Nucleus accumbens (tissue), 56 donors: ENCODE measurements at regions not wholly inside any gene's neighbourhood (a gene's known extent, or its start where the extent isn't known, plus 50 kb on each side); places are given as distances from the start of the nearest gene placed in this dataset.

Source experiments
- DNase-seq, 56 donors: peaks; one replicate each; lab custom pipeline; 2025; lab: John Stamatoyannopoulos, UW

- no peak for DNase-seq
Measured at GRCh38 chr2:66318009-66318561, 116.8 kb upstream of the MEIS1 start.

- no peak for DNase-seq
Measured at GRCh38 chr2:66317268-66317890, 117.5 kb upstream of the MEIS1 start.

- DNase-seq: no peak
Measured at GRCh38 chr2:66306483-66306882, 128.4 kb upstream of the MEIS1 start.

GRCh38 chr2:66305718-66306117 is 129.2 kb upstream of the MEIS1 start:
- DNase-seq: peak in 47 of 56 donors; percentile 11 to 79 (median 48)

- no peak for DNase-seq
Measured at GRCh38 chr2:66303471-66303870, 131.5 kb upstream of the MEIS1 start.

GRCh38 chr2:66301767-66302140 is 133.2 kb upstream of the MEIS1 start:
- DNase-seq: no peak

- no peak for DNase-seq
Measured at GRCh38 chr2:66301022-66301766, 133.7 kb upstream of the MEIS1 start.

GRCh38 chr2:66283787-66284186 is 151.1 kb upstream of the MEIS1 start:
- no peak for DNase-seq

- DNase-seq: no peak
Measured at GRCh38 chr2:66281980-66282379, 152.9 kb upstream of the MEIS1 start.

- no peak for DNase-seq
Measured at GRCh38 chr2:66279024-66279423, 155.9 kb upstream of the MEIS1 start.

- no peak for DNase-seq
Measured at GRCh38 chr2:66275984-66276383, 158.9 kb upstream of the MEIS1 start.

GRCh38 chr2:66273933-66274490 is 160.9 kb upstream of the MEIS1 start:
- no peak for DNase-seq

- DNase-seq: no peak
Measured at GRCh38 chr2:66272751-66273150, 162.2 kb upstream of the MEIS1 start.

- DNase-seq: no peak
Measured at GRCh38 chr2:66271777-66272176, 163.1 kb upstream of the MEIS1 start.

- DNase-seq: no peak
Measured at GRCh38 chr2:66270247-66270646, 164.7 kb upstream of the MEIS1 start.

- no peak for DNase-seq
Measured at GRCh38 chr2:66269166-66269565, 165.8 kb upstream of the MEIS1 start.

- DNase-seq: no peak
Measured at GRCh38 chr2:66268756-66269155, 166.2 kb upstream of the MEIS1 start.

- no peak for DNase-seq
Measured at GRCh38 chr2:66264354-66264753, 170.6 kb upstream of the MEIS1 start.

- no peak for DNase-seq
Measured at GRCh38 chr2:66255867-66256266, 179.1 kb upstream of the MEIS1 start.

GRCh38 chr2:66255136-66255535 is 179.8 kb upstream of the MEIS1 start:
- DNase-seq: no peak

- no peak for DNase-seq
Measured at GRCh38 chr2:66253066-66253465, 181.9 kb upstream of the MEIS1 start.

GRCh38 chr2:66252109-66252508 is 182.8 kb upstream of the MEIS1 start:
- DNase-seq: no peak
